Mesenchymal stem cell (in vitro differentiated cells and primary cell): ENCODE measurements at regions not wholly inside any gene's neighbourhood (a gene's known extent, or its start where the extent isn't known, plus 50 kb on each side); places are given as distances from the start of the nearest gene placed in this dataset.
"Not testable (repeated sequence)": the region's sequence is repeated elsewhere in the genome, so short reads cannot be mapped to it uniquely, and the experiment has no call there.

Source experiments
- DNase-seq: peaks from one replicate; pipeline ENCODE4 v3.0.0-alpha.2; 2013
- H2AFZ ChIP-seq: one replicate; pipeline ENCODE4 v1.6.1; 2013; ENCODE audit warnings: low read depth, mild to moderate bottlenecking, control low read depth, inconsistent platforms, low read length, moderate library complexity
- H2AK5ac ChIP-seq: 2 replicates; pipeline ENCODE4 v1.6.1; 2013; ENCODE audit warnings: low read length, moderate library complexity, mild to moderate bottlenecking, inconsistent platforms; ENCODE audit not compliant: severe bottlenecking
- H2BK120ac ChIP-seq: one replicate; pipeline ENCODE4 v1.6.1; 2013; ENCODE audit warnings: low read depth, mild to moderate bottlenecking, inconsistent platforms, low read length, moderate library complexity
- H2BK12ac ChIP-seq, 2 experiments: one replicate each; pipeline ENCODE4 v1.6.1; 2013; ENCODE audit warnings: inconsistent platforms in 2 of 2, low read length in 2 of 2, mild to moderate bottlenecking in 2 of 2, moderate library complexity in 2 of 2, control low read depth in 1 of 2
- H2BK15ac ChIP-seq: one replicate; pipeline ENCODE4 v1.6.1; 2013; ENCODE audit warnings: mild to moderate bottlenecking, low read depth, inconsistent platforms; ENCODE audit not compliant: poor library complexity, severe bottlenecking
- H2BK5ac ChIP-seq: 2 replicates; pipeline ENCODE4 v1.6.1; 2013; ENCODE audit warnings: low read depth, mild to moderate bottlenecking, low read length, control low read depth, inconsistent platforms; ENCODE audit not compliant: poor library complexity, severe bottlenecking
- H3K14ac ChIP-seq, 2 experiments: one replicate each; pipeline ENCODE4 v1.6.1; 2013; ENCODE audit warnings: inconsistent platforms in 2 of 2, low read length in 2 of 2, control low read depth in 1 of 2, mild to moderate bottlenecking in 1 of 2, moderate library complexity in 1 of 2
- H3K18ac ChIP-seq, 2 experiments: one replicate each; pipeline ENCODE4 v1.6.1; 2013; ENCODE audit warnings: inconsistent platforms in 2 of 2, low read length in 2 of 2, control low read depth in 1 of 2, low read depth in 1 of 2, mild to moderate bottlenecking in 1 of 2
- H3K23ac ChIP-seq, 2 experiments: one replicate each; pipeline ENCODE4 v1.6.1; 2013; ENCODE audit warnings: inconsistent platforms in 2 of 2, low read length in 2 of 2, mild to moderate bottlenecking in 2 of 2, moderate library complexity in 2 of 2, control low read depth in 1 of 2
- H3K27ac ChIP-seq: 2 replicates; pipeline ENCODE4 v1.5.1; 2013; ENCODE audit warnings: mild to moderate bottlenecking, moderate library complexity, low read length, control low read depth, inconsistent platforms; ENCODE audit not compliant: poor library complexity, severe bottlenecking
- H3K27me3 ChIP-seq, 2 experiments: 2 replicates each; pipeline versions ENCODE4 v1.6.1 to v1.7.0; 2013; ENCODE audit warnings: low read length in 2 of 2, mild to moderate bottlenecking in 2 of 2, moderate library complexity in 2 of 2, control low read depth in 1 of 2, inconsistent platforms in 1 of 2; ENCODE audit not compliant: control insufficient read depth in 1 of 2, insufficient read depth in 1 of 2
- H3K36me3 ChIP-seq, 2 experiments: 2 replicates each; pipeline versions ENCODE4 v1.6.1 to v1.7.0; 2013; ENCODE audit warnings: low read length in 2 of 2, control low read depth in 1 of 2, inconsistent platforms in 1 of 2, low read depth in 1 of 2, mild to moderate bottlenecking in 1 of 2; ENCODE audit not compliant: insufficient read depth in 2 of 2, control insufficient read depth in 1 of 2
- H3K4ac ChIP-seq, 2 experiments: one replicate each; pipeline ENCODE4 v1.6.1; 2013; ENCODE audit warnings: inconsistent platforms in 2 of 2, low read length in 2 of 2, mild to moderate bottlenecking in 2 of 2, moderate library complexity in 2 of 2, control low read depth in 1 of 2, low read depth in 1 of 2
- H3K4me1 ChIP-seq: 2 replicates; pipeline ENCODE4 v1.6.1; 2013; ENCODE audit warnings: low read depth, low read length, control low read depth; ENCODE audit not compliant: control insufficient read depth, insufficient read depth
- H3K4me2 ChIP-seq: 2 replicates; pipeline ENCODE4 v1.6.1; 2013; ENCODE audit warnings: low read length, mild to moderate bottlenecking, inconsistent platforms; ENCODE audit not compliant: poor library complexity, severe bottlenecking
- H3K4me3 ChIP-seq, 2 experiments: 2 replicates each; pipeline versions ENCODE4 v1.5.1 to v1.7.0; 2013; ENCODE audit warnings: low read length in 2 of 2, mild to moderate bottlenecking in 2 of 2, control low read depth in 1 of 2, low read depth in 1 of 2; ENCODE audit not compliant: insufficient read depth in 1 of 2
- H3K79me1 ChIP-seq: replicated peaks from 2 replicates; pipeline ENCODE4 v1.6.1; 2013; ENCODE audit warnings: mild to moderate bottlenecking, control low read depth, low read length, inconsistent platforms; ENCODE audit not compliant: poor library complexity, severe bottlenecking
- H3K9ac ChIP-seq: 2 replicates; pipeline ENCODE4 v1.7.0; 2013; ENCODE audit warnings: mild to moderate bottlenecking, low read length, moderate library complexity
- H3K9me3 ChIP-seq: 2 replicates; pipeline ENCODE4 v1.7.0; 2013; ENCODE audit warnings: mild to moderate bottlenecking, low read length; ENCODE audit not compliant: control insufficient read depth
- H4K8ac ChIP-seq: one replicate; pipeline ENCODE4 v1.6.1; 2013; ENCODE audit warnings: inconsistent platforms, mild to moderate bottlenecking, low read length, moderate library complexity
- H4K91ac ChIP-seq: one replicate; pipeline ENCODE4 v1.6.1; 2013; ENCODE audit warnings: mild to moderate bottlenecking, low read length, inconsistent platforms
- WGBS: methylation state at CpG from one replicate; pipeline ENCODE4 v1.1.7; 2013; ENCODE audit warnings: mixed read lengths; 5-methylcytosine and 5-hydroxymethylcytosine counted together

- Histone ChIP-seq H4K91ac (no peak overlapping the region), H2BK120ac (no peak overlapping the region), H3K4ac (no peak overlapping the region), H4K8ac (no peak overlapping the region), H2AFZ (no peak overlapping the region), H3K4me3 (no peak overlapping the region), H3K14ac (no peak overlapping the region), H2BK15ac (no peak overlapping the region), H3K9me3 (no peaks in the 10 kb centered on the region), H3K79me1 (no peaks in the 10 kb centered on the region), H2BK5ac (no peak overlapping the region), H3K27ac (no peak overlapping the region), H3K4me2 (no peak overlapping the region), H3K9ac (no peak overlapping the region), H3K23ac (no peak overlapping the region), H2BK12ac (no peak overlapping the region), H3K27me3 (no peaks in the 10 kb centered on the region), H2AK5ac (no peak overlapping the region), H3K36me3 (no peaks in the 10 kb centered on the region), H3K18ac (no peak overlapping the region), H3K4me1 (no peaks in the 10 kb centered on the region)
- DNase-seq, result no peak
- 78% methylated on average over 3 of the region's 3 CpGs for WGBS
Measured at GRCh38 chr4:38469410-38469809, 194.6 kb upstream of the KLF3 start.

- H2BK12ac ChIP-seq, result no peak overlapping the region
- H3K79me1 ChIP-seq, result no peaks in the 10 kb centered on the region
- 80% methylated on average over 2 of the region's 2 CpGs for WGBS
- H2AK5ac ChIP-seq, result no peak overlapping the region
- no peak overlapping the region for H2AFZ ChIP-seq
- no peak for DNase-seq
- no peak overlapping the region for H3K4me2 ChIP-seq
- H3K36me3 ChIP-seq, result no peaks in the 10 kb centered on the region
- H2BK5ac ChIP-seq, result no peak overlapping the region
- H3K23ac ChIP-seq, result no peak overlapping the region
- H2BK120ac ChIP-seq, result no peak overlapping the region
- H3K4me1 ChIP-seq, result no peaks in the 10 kb centered on the region
- H3K9ac ChIP-seq, result no peak overlapping the region
- H2BK15ac ChIP-seq, result no peak overlapping the region
- H3K4ac ChIP-seq, result no peak overlapping the region
- H3K18ac ChIP-seq, result no peak overlapping the region
- no peak overlapping the region for H3K27ac ChIP-seq
- H3K4me3 ChIP-seq, result no peak overlapping the region
- no peaks in the 10 kb centered on the region for H3K9me3 ChIP-seq
- H3K27me3 ChIP-seq, result no peaks in the 10 kb centered on the region
- no peak overlapping the region for H4K8ac ChIP-seq
- H3K14ac ChIP-seq, result no peak overlapping the region
- H4K91ac ChIP-seq, result no peak overlapping the region
Measured at GRCh38 chr4:38470735-38471262, 193.2 kb upstream of the KLF3 start.

GRCh38 chr4:38482696-38483095 is 181.3 kb upstream of the KLF3 start:
- DNase-seq, result no peak
- Histone ChIP-seq H2BK120ac (no peak overlapping the region), H4K8ac (no peak overlapping the region), H3K18ac (no peak overlapping the region), H2BK15ac (no peak overlapping the region), H3K9ac (no peak overlapping the region), H3K4me2 (no peak overlapping the region), H3K4me3 (no peak overlapping the region), H2BK5ac (no peak overlapping the region), H3K27ac (no peak overlapping the region), H2BK12ac (no peak overlapping the region), H3K23ac (no peak overlapping the region), H3K27me3 (no peaks in the 10 kb centered on the region), H4K91ac (no peak overlapping the region), H3K9me3 (no peaks in the 10 kb centered on the region), H3K14ac (no peak overlapping the region), H3K79me1 (no peaks in the 10 kb centered on the region), H3K36me3 (no peaks in the 10 kb centered on the region), H3K4ac (no peak overlapping the region), H2AK5ac (no peak overlapping the region), H2AFZ (no peak overlapping the region), H3K4me1 (no peaks in the 10 kb centered on the region)
- WGBS, result 78% methylated on average over 1 of the region's 1 CpG

GRCh38 chr4:38483628-38484027 is 180.4 kb upstream of the KLF3 start:
- H3K4me1 ChIP-seq, DNase-seq, H2AK5ac ChIP-seq, H3K9ac ChIP-seq, H3K79me1 ChIP-seq, H3K4me2 ChIP-seq, H3K18ac ChIP-seq, H4K91ac ChIP-seq, H4K8ac ChIP-seq, H3K36me3 ChIP-seq, H3K9me3 ChIP-seq, H3K27me3 ChIP-seq, H2BK12ac ChIP-seq, H3K27ac ChIP-seq, H2BK120ac ChIP-seq, H3K14ac ChIP-seq, H2AFZ ChIP-seq, H2BK5ac ChIP-seq, H2BK15ac ChIP-seq, H3K23ac ChIP-seq, H3K4ac ChIP-seq, H3K4me3 ChIP-seq: not testable (repeated sequence)
